ENCODE measurements at regions not wholly inside any gene's neighbourhood (a gene's known extent, or its start where the extent isn't known, plus 50 kb on each side); places are given as distances from the start of the nearest gene placed in this dataset.

DNA sequence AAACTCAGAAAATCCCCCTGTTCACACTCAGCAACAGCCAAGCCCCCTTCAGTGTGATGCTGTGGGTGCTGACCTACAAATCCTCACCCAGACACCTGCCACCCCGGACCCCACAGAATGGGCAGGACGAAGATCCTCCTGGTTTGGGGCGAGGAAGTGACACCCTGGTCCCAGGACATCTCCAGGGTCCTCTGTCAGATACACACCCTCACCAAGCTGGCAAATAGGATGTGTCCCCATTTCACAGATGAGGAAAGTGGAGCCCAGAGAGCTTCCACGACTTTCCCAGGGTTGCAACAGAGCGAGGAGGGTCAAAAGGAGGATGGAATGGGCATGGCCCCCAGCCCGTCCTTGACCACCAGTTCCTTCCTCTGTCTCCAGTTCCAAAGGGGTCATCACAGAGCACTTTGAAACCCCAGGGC is 92.0 kb upstream of the AFDN start:
- H3K27me3 ChIP-seq (ENCODE audit: insufficient read depth): no peaks in the 10 kb centered on the region

DNA sequence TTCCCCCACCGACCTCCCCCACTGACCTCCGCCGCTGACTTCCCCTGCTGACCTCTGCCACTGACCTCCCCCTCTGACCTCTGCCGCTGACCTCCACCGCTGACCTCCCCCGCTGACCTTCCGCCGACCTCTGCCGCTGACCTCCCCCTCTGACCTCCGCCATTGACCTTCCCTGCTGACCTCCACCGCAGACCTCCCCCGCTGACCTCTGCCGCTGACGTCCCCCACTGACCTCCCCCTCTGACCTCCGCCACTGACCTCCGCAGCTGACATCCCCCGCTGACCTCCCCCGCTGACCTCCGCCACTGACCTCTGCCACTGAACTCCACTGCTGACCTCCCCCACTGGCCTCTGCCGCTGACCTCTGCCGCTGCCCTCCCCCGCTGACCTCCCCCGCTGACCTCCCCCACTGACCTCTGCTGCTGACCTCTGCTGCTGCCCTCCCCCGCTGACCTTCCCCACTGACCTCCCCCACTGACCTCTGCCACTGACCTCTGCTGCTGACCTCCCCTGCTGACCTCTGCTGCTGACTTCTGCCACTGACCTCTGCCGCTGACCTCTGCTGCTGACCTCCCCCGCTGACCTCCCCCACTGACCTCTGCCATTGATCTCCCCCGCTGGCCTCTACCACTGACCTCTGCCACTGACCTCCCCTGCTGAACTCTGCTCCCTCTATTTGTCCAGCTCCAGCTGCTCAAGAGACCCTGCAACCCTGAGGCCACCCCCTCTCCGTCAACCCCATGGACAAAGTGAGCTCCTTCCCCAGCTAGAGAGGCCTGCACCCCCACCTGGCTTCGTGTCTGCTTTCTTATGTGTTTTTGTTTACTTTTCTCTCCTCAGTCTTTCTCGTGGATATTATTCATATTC is 91.4 kb upstream of the AFDN start:
- no peaks in the 10 kb centered on the region for H3K36me3 ChIP-seq (ENCODE audit: insufficient read depth)
- Mint-ChIP-seq H3K36me3 (ENCODE audit: low read depth) (no peaks in the 10 kb centered on the region; the same call in 2 of the 3 replicates), H3K27ac (no peak overlapping the region), H3K27me3 (ENCODE audit: insufficient read depth, low read depth, poor library complexity) (peaks cover 9% of the 10 kb centered on the region), H3K9me3 (peaks cover 3% of the 10 kb centered on the region; the same call in 1 of the 3 replicates), H3K4me3 (no peak overlapping the region), H3K4me1 (peaks cover 5% of the 10 kb centered on the region)
- no peak overlapping the region for H3K4me2 ChIP-seq
- no peak overlapping the region for H3K4me3 ChIP-seq
- no peaks in the 10 kb centered on the region for H3K9me2 ChIP-seq (ENCODE audit: insufficient read depth)
- no peak overlapping the region for H3K27ac ChIP-seq (ENCODE audit: low read depth)
- H2AFZ ChIP-seq: no peak overlapping the region
- H3K27me3 ChIP-seq (ENCODE audit: insufficient read depth): no peaks in the 10 kb centered on the region
- no peak for ATAC-seq
- H3K79me2 ChIP-seq (replicated peaks; ENCODE audit: insufficient read depth): no peaks in the 10 kb centered on the region
- no peak for DNase-seq (ENCODE audit: low spot score)
- no peaks in the 10 kb centered on the region for H3K4me1 ChIP-seq (ENCODE audit: insufficient read depth)
- H4K20me1 ChIP-seq (replicated peaks; ENCODE audit: insufficient read depth): no peaks in the 10 kb centered on the region
- no peaks in the 10 kb centered on the region for H3F3A ChIP-seq (replicated peaks; ENCODE audit: low read depth)
- TF ChIP-seq, protein P1, sequence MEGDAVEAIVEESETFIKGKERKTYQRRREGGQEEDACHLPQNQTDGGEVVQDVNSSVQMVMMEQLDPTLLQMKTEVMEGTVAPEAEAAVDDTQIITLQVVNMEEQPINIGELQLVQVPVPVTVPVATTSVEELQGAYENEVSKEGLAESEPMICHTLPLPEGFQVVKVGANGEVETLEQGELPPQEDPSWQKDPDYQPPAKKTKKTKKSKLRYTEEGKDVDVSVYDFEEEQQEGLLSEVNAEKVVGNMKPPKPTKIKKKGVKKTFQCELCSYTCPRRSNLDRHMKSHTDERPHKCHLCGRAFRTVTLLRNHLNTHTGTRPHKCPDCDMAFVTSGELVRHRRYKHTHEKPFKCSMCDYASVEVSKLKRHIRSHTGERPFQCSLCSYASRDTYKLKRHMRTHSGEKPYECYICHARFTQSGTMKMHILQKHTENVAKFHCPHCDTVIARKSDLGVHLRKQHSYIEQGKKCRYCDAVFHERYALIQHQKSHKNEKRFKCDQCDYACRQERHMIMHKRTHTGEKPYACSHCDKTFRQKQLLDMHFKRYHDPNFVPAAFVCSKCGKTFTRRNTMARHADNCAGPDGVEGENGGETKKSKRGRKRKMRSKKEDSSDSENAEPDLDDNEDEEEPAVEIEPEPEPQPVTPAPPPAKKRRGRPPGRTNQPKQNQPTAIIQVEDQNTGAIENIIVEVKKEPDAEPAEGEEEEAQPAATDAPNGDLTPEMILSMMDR (conservative IDR thresholded peaks at IDR 0.05; ENCODE audit: low read depth in 2 of 2): no peak
- TF ChIP-seq CREB1 (CRISPR knock-in tag; IDR thresholded peaks at IDR 0.05; ENCODE audit: low read depth) (no peak), ZNF114 (CRISPR knock-in tag; IDR thresholded peaks at IDR 0.05) (no peak), JUNB (IDR thresholded peaks at IDR 0.05; ENCODE audit: unreplicated experiment) (no peak), NANOG (IDR thresholded peaks at IDR 0.05; ENCODE audit: borderline replicate concordance) (no peak), STAT1 (IDR thresholded peaks at IDR 0.05; ENCODE audit: unreplicated experiment) (no peak), EZH2phosphoT487 (IDR thresholded peaks at IDR 0.05; ENCODE audit: unreplicated experiment) (no peak), POLR2AphosphoS5 (IDR thresholded peaks at IDR 0.05; ENCODE audit: low read depth) (no peak), EZH2 (IDR thresholded peaks at IDR 0.05; ENCODE audit: low read depth, unreplicated experiment) (no peak)
- TF ChIP-seq, protein P2, sequence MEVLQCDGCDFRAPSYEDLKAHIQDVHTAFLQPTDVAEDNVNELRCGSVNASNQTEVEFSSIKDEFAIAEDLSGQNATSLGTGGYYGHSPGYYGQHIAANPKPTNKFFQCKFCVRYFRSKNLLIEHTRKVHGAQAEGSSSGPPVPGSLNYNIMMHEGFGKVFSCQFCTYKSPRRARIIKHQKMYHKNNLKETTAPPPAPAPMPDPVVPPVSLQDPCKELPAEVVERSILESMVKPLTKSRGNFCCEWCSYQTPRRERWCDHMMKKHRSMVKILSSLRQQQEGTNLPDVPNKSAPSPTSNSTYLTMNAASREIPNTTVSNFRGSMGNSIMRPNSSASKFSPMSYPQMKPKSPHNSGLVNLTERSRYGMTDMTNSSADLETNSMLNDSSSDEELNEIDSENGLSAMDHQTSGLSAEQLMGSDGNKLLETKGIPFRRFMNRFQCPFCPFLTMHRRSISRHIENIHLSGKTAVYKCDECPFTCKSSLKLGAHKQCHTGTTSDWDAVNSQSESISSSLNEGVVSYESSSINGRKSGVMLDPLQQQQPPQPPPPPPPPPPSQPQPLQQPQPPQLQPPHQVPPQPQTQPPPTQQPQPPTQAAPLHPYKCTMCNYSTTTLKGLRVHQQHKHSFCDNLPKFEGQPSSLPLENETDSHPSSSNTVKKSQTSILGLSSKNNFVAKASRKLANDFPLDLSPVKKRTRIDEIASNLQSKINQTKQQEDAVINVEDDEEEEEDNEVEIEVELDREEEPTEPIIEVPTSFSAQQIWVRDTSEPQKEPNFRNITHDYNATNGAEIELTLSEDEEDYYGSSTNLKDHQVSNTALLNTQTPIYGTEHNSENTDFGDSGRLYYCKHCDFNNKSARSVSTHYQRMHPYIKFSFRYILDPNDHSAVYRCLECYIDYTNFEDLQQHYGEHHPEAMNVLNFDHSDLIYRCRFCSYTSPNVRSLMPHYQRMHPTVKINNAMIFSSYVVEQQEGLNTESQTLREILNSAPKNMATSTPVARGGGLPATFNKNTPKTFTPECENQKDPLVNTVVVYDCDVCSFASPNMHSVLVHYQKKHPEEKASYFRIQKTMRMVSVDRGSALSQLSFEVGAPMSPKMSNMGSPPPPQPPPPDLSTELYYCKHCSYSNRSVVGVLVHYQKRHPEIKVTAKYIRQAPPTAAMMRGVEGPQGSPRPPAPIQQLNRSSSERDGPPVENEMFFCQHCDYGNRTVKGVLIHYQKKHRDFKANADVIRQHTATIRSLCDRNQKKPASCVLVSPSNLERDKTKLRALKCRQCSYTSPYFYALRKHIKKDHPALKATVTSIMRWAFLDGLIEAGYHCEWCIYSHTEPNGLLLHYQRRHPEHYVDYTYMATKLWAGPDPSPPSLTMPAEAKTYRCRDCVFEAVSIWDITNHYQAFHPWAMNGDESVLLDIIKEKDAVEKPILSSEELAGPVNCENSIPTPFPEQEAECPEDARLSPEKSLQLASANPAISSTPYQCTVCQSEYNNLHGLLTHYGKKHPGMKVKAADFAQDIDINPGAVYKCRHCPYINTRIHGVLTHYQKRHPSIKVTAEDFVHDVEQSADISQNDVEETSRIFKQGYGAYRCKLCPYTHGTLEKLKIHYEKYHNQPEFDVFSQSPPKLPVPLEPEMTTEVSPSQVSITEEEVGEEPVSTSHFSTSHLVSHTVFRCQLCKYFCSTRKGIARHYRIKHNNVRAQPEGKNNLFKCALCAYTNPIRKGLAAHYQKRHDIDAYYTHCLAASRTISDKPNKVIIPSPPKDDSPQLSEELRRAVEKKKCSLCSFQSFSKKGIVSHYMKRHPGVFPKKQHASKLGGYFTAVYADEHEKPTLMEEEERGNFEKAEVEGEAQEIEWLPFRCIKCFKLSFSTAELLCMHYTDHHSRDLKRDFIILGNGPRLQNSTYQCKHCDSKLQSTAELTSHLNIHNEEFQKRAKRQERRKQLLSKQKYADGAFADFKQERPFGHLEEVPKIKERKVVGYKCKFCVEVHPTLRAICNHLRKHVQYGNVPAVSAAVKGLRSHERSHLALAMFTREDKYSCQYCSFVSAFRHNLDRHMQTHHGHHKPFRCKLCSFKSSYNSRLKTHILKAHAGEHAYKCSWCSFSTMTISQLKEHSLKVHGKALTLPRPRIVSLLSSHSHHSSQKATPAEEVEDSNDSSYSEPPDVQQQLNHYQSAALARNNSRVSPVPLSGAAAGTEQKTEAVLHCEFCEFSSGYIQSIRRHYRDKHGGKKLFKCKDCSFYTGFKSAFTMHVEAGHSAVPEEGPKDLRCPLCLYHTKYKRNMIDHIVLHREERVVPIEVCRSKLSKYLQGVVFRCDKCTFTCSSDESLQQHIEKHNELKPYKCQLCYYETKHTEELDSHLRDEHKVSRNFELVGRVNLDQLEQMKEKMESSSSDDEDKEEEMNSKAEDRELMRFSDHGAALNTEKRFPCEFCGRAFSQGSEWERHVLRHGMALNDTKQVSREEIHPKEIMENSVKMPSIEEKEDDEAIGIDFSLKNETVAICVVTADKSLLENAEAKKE (CRISPR knock-in tag; IDR thresholded peaks at IDR 0.05): no peak
- TF ChIP-seq, protein P3, sequence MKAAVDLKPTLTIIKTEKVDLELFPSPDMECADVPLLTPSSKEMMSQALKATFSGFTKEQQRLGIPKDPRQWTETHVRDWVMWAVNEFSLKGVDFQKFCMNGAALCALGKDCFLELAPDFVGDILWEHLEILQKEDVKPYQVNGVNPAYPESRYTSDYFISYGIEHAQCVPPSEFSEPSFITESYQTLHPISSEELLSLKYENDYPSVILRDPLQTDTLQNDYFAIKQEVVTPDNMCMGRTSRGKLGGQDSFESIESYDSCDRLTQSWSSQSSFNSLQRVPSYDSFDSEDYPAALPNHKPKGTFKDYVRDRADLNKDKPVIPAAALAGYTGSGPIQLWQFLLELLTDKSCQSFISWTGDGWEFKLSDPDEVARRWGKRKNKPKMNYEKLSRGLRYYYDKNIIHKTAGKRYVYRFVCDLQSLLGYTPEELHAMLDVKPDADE (IDR thresholded peaks at IDR 0.05): no peak

More for the DNA sequence above, 92.0 kb upstream of the AFDN start:
- Histone ChIP-seq H3K9me2 (ENCODE audit: insufficient read depth) (no peaks in the 10 kb centered on the region), H3K4me1 (ENCODE audit: insufficient read depth) (no peaks in the 10 kb centered on the region), H3F3A (replicated peaks; ENCODE audit: low read depth) (no peaks in the 10 kb centered on the region), H3K4me2 (no peak overlapping the region), H2AFZ (no peak overlapping the region), H3K4me3 (no peak overlapping the region), H3K79me2 (replicated peaks; ENCODE audit: insufficient read depth) (no peaks in the 10 kb centered on the region), H3K27ac (ENCODE audit: low read depth) (no peak overlapping the region), H4K20me1 (replicated peaks; ENCODE audit: insufficient read depth) (no peaks in the 10 kb centered on the region), H3K36me3 (ENCODE audit: insufficient read depth) (no peaks in the 10 kb centered on the region)
- peaks cover 5% of the 10 kb centered on the region for H3K4me1 Mint-ChIP-seq
- peaks cover 9% of the 10 kb centered on the region for H3K27me3 Mint-ChIP-seq (ENCODE audit: insufficient read depth, low read depth, poor library complexity)
- no peak for ATAC-seq
- TF ChIP-seq EZH2phosphoT487 (IDR thresholded peaks at IDR 0.05; ENCODE audit: unreplicated experiment): no peak
- no peak for TF ChIP-seq ZNF114 (CRISPR knock-in tag; IDR thresholded peaks at IDR 0.05)
- no peak for TF ChIP-seq CREB1 (CRISPR knock-in tag; IDR thresholded peaks at IDR 0.05; ENCODE audit: low read depth)
- TF ChIP-seq POLR2AphosphoS5 (IDR thresholded peaks at IDR 0.05; ENCODE audit: low read depth): no peak
- no peak for TF ChIP-seq NANOG (IDR thresholded peaks at IDR 0.05; ENCODE audit: borderline replicate concordance)
- DNase-seq (ENCODE audit: low spot score): no peak
- H3K36me3 Mint-ChIP-seq (ENCODE audit: low read depth): no peaks in the 10 kb centered on the region; the same call in 2 of the 3 replicates
- no peak overlapping the region for H3K4me3 Mint-ChIP-seq
- H3K27ac Mint-ChIP-seq: no peak overlapping the region
- peaks cover 3% of the 10 kb centered on the region; the same call in 1 of the 3 replicates for H3K9me3 Mint-ChIP-seq
